HG03175 (cell line): ENCODE measurements at regions not wholly inside any gene's neighbourhood (a gene's known extent, or its start where the extent isn't known, plus 50 kb on each side); places are given as distances from the start of the nearest gene placed in this dataset.

Experiments used
- ATAC-seq: cut with Tn5 transposase; IDR thresholded peaks from one replicate; pipeline ENCODE4 v1.9.1; 2021; ENCODE audit warnings: mild to moderate bottlenecking, moderate library complexity; ENCODE audit not compliant: unreplicated experiment

DNA sequence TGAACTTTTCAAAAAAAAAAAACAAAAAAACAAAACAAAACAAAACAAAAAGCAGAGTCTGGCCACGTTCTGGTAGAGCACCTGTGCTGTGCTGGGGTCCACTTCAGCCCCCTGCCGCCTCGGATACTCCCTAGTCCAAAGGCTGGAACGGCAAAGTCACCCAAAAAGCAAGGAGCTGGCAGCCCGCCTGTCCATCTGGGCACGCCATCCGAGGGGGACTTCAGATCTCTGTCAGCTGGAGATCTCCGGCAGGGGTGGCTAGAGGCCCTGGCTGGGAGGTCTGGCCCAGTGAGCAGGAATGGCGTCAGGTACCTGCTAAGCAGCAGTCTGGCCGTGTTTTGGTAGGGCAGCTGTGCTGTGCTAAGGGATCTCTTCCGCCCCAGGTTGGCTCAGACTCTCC is 152.3 kb upstream of the ZNF516 start:
- no peak for ATAC-seq

- ATAC-seq = no peak
Measured at GRCh38 chr18:76644580-76644979, 149.5 kb upstream of the ZNF516 start.

GRCh38 chr18:76643996-76644395 is 149.0 kb upstream of the ZNF516 start:
- ATAC-seq = no peak

- ATAC-seq = no peak
Measured at GRCh38 chr18:76643199-76643598, 148.2 kb upstream of the ZNF516 start.

DNA sequence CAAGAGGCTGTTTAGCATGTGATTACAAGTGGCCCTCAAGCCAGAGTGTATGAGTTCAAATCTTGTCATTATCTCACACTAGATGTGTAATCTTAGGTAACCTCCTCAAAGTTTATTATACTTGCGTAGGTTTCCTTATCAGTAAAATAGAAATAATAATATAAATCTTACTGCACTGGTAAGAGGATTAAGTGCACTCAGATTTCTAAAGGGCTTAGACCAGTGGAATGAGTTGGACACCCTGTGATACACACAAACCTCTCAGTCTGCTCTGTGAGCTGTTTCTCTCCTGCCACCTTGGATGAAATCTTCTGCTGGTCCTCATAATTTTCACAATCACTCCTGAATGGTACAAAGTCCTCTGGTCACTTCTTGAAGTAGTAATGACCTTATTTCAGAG is 145.4 kb upstream of the ZNF516 start:
- ATAC-seq = no peak

- no peak for ATAC-seq
Measured at GRCh38 chr18:76634564-76634963, 139.5 kb upstream of the ZNF516 start.

DNA sequence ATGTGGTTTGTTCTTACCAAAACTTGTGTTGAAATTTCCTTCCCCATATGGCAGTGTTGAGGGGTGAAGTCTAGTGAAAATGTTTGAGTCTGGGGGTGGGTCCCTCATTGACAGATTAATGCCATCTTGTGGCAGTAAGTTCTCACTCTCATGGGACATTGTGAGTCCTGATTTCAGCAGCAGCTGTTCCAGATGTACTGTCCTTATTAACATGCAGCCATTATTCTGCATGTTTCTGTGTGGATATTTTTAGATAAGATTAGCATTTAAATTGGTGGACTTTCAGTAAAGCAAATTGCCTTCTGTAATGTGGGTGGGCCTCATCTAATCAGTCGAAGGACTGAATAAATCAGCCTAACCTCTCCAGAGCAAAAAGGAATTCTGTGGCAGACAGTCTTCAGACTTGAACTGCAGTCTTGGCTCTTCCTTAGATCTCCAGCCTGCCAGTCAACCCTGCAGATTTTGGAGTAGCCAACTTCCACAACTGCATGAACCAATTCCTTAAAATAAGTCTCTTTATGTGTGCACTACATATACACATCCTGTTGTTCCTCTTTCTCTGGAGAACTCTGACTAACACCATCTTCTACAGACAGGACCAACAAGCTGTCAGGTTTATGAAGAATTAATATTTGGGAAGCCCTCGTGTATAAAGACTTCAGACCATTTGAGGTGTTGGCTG is 138.7 kb upstream of the ZNF516 start:
- no peak for ATAC-seq

DNA sequence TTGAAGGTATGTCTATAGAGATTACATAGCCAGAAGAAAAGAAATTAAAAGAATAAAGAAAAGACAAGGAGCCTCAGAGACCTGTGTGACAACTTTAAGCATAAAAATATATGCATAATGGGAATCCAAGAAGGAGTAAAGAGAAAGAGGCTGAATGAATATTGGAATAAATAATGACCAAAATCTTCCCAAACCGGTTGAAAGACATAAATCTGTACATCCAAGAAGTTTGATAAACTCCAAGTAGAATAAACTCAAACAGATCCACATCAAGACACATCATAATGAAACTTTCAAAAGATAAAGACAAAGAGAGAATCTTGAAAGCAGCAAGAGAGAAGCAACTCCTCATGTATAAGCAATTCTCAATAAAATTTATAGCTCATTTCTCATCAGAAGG is 132.4 kb upstream of the ZNF516 start:
- ATAC-seq = no peak

GRCh38 chr18:76626991-76627390 is 131.9 kb upstream of the ZNF516 start:
- ATAC-seq = no peak

DNA sequence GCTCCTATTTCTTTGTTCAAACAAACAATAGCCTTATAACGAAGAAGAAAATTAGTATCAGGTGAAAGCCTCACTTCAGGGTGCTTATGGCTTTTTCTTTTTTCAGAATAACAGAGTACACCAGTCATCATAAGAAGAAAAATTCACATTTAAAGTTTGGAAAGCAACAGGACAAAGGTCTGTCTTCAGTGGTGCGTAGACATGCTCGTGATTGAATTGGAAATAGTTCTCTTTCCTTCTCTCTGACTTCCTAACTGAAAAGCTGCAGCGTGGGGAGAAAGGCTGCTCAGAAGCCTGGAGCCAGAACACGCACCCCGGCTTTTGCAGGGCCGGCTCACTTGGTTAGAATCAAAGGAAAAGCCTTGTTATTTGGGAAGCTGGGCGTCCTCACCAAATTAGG is 127.6 kb upstream of the ZNF516 start:
- ATAC-seq = no peak

DNA sequence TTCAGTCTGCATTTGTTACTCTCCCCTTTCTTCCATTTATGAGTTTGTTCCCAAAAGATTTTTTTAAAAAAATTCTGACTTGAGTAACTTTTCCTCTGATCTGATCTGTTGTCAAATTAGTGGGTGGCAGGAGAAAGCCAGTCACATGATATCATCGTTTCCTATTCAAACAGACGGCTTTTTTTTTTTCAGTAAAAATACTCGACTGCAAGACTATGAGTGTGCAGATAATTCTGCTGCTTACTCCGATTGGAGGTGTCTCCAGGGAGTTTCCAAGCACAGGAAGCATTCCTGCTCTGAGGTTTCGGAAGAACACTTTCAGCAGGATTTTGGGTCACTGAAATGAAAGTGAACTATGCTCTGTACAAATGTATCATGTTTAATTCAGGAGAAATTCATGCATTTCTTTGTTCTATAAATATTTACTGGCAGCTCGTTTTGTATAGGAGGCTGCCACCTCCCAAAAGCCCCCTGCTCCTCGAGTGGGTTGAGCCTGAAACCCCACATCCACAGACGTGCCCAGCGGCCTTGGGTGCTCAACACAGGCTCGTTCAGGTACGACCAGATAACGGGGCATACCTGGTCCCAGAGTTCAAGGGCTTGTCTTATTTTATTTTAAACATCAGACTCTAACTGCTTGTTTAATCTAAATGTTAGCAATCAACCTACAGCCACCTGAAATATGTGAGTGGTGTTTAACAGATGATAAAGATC is 126.9 kb upstream of the ZNF516 start:
- no peak for ATAC-seq

GRCh38 chr18:76621226-76621625 is 126.2 kb upstream of the ZNF516 start:
- ATAC-seq = no peak

DNA sequence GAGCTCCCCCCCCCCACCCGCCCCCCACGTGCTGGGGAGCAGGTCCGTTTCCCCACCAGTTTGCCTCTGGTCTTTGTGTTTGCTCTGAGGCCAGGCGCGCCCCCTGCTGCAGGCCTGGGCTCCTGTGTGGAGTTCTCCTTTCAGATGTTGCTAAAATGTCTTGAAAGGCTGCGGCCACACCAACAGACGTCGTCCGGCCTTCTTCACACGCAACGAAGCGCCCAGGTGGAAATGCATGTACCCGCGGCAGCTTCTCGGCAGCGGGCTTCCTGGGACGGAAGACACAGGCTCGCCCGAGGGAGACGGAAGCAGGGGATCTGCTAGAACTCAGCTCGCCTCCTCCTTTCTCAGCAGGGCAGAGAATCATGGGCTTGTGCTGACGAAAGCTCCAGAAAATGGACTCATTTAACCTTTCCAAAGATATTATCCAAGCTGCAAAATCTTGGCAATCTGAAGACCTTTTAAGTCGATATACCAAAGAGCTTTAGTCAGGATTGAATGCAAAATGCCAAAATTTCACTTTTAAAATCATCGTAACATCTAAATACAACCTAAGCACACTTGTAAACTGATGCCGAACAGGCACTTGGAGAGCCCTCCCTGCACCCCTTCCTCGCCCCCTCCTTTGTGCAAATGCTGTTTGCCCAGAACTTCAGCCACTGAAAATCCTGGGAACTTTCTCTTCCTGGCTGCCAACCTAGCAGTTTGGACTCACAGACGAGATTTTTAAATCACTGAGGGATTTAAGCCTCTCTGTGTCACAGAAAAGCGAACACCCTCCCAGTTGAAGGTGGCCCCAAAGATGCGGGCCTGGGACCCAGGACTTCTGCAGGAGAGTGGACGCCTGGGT is 125.5 kb upstream of the ZNF516 start:
- ATAC-seq = peak; percentile 79

DNA sequence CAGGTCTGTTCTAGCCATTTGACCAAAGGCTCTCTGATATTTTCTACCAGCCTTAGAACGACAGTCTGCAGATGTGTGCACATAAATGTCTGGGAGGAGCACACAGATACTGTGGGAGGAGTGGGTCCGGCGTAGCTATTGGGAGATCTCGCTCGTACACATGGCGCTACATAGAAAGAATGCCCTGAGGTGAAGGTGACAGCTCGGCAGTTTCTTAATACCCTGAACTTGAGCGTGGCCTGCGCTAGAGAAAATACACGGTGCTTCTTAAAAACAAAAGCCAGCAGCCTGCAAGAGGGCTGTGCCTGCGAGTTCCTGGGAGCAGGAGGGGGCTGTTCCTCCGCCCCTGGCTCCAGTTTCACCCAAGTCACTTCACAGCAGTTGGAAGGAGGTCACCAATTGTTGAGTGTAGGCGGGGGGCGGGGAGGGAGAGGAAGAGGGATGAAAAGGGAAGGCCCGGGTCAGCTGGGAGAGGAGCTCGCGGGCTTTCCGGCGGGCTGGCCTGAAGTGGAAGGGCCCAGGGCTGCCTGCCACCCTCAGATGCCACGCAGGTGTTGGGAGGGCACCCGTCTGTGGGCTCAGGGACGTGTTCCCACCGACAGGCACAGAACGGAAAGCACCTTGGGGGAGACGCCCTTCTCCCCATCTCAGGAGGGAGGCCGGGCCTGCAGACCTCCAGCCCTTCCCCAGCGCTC is 124.7 kb upstream of the ZNF516 start:
- peak; percentile 5 for ATAC-seq

- no peak for ATAC-seq
Measured at GRCh38 chr18:76619261-76619620, 124.2 kb upstream of the ZNF516 start.

GRCh38 chr18:76618721-76619120 is 123.7 kb upstream of the ZNF516 start:
- no peak for ATAC-seq

DNA sequence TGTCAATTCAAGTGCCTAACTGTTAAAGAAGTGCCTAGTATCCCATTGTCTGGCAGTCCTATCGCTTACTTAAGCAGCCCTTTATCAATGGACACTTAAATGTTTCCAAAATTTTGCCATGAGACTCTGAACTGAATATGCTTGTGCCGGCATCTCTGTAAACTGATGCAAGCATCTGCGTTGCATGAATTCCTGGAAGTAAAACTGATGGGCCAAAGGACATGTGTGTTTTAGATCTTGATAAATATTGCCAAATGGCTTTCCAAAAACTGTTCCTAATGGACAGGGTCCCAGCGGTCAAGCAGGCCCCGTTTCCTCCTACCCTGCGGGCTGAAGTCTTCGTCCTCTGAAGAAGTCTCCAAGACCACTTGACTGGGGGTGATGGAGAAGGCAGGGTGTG is 121.3 kb upstream of the ZNF516 start:
- ATAC-seq = no peak

GRCh38 chr18:76615065-76615733 is 120.2 kb upstream of the ZNF516 start:
- no peak for ATAC-seq

- no peak for ATAC-seq
Measured at GRCh38 chr18:76613755-76614120, 118.7 kb upstream of the ZNF516 start.

- ATAC-seq = no peak
Measured at GRCh38 chr18:76613053-76613754, 118.2 kb upstream of the ZNF516 start.
